ENCODE measurements at regions not wholly inside any gene's neighbourhood (a gene's known extent, or its start where the extent isn't known, plus 50 kb on each side); places are given as distances from the start of the nearest gene placed in this dataset.

DNA sequence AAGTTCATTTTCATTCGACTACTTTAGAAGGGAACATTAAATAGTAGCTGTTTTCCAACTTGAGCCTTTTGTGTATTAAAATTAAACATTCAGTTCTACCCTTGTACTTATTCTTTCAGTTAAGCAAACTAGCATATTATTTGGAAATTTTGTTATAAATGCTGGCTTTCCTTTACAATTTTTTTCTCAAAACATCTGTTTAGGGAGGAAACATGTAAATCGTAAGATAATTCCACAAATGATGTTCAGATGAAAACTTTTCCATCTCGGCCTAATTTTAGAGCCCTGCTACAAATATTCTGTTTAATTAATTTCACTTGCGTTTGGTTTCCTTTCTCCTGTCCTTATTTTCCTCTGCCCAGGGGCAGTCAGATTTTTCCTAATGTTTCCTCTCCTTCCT, 476.2 kb upstream of the RGMA start:
- no peak for TF ChIP-seq POLR2A (IDR thresholded peaks at IDR 0.05)
- TF ChIP-seq, protein P1, sequence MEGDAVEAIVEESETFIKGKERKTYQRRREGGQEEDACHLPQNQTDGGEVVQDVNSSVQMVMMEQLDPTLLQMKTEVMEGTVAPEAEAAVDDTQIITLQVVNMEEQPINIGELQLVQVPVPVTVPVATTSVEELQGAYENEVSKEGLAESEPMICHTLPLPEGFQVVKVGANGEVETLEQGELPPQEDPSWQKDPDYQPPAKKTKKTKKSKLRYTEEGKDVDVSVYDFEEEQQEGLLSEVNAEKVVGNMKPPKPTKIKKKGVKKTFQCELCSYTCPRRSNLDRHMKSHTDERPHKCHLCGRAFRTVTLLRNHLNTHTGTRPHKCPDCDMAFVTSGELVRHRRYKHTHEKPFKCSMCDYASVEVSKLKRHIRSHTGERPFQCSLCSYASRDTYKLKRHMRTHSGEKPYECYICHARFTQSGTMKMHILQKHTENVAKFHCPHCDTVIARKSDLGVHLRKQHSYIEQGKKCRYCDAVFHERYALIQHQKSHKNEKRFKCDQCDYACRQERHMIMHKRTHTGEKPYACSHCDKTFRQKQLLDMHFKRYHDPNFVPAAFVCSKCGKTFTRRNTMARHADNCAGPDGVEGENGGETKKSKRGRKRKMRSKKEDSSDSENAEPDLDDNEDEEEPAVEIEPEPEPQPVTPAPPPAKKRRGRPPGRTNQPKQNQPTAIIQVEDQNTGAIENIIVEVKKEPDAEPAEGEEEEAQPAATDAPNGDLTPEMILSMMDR (IDR thresholded peaks at IDR 0.05 in 4 of 5, conservative IDR thresholded peaks at IDR 0.05 in 1 of 5) = no peak

Measured in gastrocnemius medialis (tissue), 4 donors.